Esophagus muscularis mucosa (tissue), 4 donors: ENCODE measurements at regions not wholly inside any gene's neighbourhood (a gene's known extent, or its start where the extent isn't known, plus 50 kb on each side); places are given as distances from the start of the nearest gene placed in this dataset.

ENCODE experiments used
- EP300 ChIP-seq: sonication (generic); formaldehyde crosslinking; IDR thresholded peaks from one replicate; pipeline ENCODE4 v1.6.1; 2017; ENCODE audit warnings: antibody characterized with exemption
- POLR2A ChIP-seq: fragments of 450-650 bp; IDR thresholded peaks from one replicate; pipeline ENCODE4 v1.6.1; 2017; ENCODE audit warnings: antibody characterized with exemption, moderate library complexity, mild to moderate bottlenecking, low read depth
- POLR2AphosphoS5 ChIP-seq, 2 donors: sonication (generic); formaldehyde crosslinking; IDR thresholded peaks; one replicate each; pipeline ENCODE4 v1.6.1; 2017; ENCODE audit warnings: antibody characterized with exemption in 2 of 2
- TF ChIP-seq, protein P1 (sequence below), 3 experiments: fragments of 200-600 bp in 2 of 3; fragments of 450-650 bp in 1 of 3; sonication (generic) in 2 of 3; IDR thresholded peaks; one replicate each; pipeline ENCODE4 v1.5.1; 2017 to 2019; ENCODE audit warnings: antibody characterized with exemption in 3 of 3, mild to moderate bottlenecking in 2 of 3, moderate library complexity in 1 of 3

DNA sequence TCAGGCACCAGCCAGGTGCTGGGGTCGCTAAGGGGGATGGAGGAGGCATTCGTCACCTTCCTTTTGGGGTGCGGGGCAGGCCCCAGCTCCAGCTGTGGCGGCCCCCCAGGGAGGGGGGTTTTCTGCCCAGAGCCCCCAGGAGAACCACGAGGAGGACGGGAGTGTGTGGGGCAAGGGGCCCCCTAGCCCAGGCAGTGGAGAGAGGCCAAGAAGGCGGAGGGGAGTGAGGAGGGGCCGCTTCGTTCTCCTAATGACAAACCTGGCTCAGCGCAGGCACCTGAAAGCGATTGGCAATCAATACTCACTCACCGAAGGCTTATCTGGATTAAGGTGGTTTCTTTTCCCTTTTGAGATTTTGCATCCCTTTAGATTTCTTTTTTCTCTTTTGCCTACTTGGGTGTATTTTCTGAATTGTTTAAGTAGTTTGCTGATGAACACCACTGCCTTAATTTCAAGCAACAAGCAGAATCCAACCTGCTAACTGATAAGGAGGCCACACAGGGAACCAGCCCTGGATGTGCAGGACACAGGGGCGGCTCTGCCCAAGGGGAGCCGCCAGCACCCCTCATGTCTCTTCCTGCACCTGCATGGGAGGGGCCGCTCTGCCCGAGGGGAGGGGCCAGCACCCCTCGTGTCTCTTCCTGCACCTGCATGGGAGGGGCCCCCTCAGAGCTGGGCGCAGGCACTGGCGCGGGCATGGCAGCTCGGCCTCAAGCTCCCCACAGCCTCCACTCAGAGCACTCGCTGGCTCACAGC lies 122.3 kb downstream of the BRD1 start:
- TF ChIP-seq, protein P1, sequence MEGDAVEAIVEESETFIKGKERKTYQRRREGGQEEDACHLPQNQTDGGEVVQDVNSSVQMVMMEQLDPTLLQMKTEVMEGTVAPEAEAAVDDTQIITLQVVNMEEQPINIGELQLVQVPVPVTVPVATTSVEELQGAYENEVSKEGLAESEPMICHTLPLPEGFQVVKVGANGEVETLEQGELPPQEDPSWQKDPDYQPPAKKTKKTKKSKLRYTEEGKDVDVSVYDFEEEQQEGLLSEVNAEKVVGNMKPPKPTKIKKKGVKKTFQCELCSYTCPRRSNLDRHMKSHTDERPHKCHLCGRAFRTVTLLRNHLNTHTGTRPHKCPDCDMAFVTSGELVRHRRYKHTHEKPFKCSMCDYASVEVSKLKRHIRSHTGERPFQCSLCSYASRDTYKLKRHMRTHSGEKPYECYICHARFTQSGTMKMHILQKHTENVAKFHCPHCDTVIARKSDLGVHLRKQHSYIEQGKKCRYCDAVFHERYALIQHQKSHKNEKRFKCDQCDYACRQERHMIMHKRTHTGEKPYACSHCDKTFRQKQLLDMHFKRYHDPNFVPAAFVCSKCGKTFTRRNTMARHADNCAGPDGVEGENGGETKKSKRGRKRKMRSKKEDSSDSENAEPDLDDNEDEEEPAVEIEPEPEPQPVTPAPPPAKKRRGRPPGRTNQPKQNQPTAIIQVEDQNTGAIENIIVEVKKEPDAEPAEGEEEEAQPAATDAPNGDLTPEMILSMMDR (IDR thresholded peaks at IDR 0.05): no peak
- TF ChIP-seq POLR2A (no peak), EP300 (no peak), POLR2AphosphoS5 (IDR thresholded peaks at IDR 0.05) (no peak)
